Caco-2 (cell line): ENCODE measurements at regions not wholly inside any gene's neighbourhood (a gene's known extent, or its start where the extent isn't known, plus 50 kb on each side); places are given as distances from the start of the nearest gene placed in this dataset.

Experiments used
- BruUV-seq: library from RNA; stranded (reverse); fragments of 400-500 nt; replicated peaks from 2 replicates; lab custom pipeline; 2021; lab: Mats Ljungman, UMichigan
- CTCF ChIA-PET: fragments of 300-600 bp; sonication (Branson Sonifier 250); formaldehyde crosslinking; loops from one replicate; lab custom pipeline; 2022; ENCODE audit warnings: antibody characterized with exemption; lab: Charles Lee
- POLR2A ChIA-PET: fragments of 300-600 bp; sonication (Branson Sonifier 250); formaldehyde crosslinking; loops from one replicate; lab custom pipeline; 2022; ENCODE audit warnings: antibody characterized with exemption; lab: Charles Lee
- DNase-seq, 2 experiments: peaks; one replicate each; pipeline versions ENCODE4 v3.0.0 to v3.0.0-alpha.2; 2020 to 2022
- H3K27me3 ChIP-seq: replicated peaks from 2 replicates; pipeline ENCODE4 v1.6.0; 2011; ENCODE audit warnings: low read length; ENCODE audit not compliant: control insufficient read depth, insufficient read depth
- H3K36me3 ChIP-seq: 2 replicates; pipeline ENCODE4 v1.5.1; 2011; ENCODE audit warnings: low read length; ENCODE audit not compliant: control insufficient read depth, insufficient read depth
- H3K4me1 ChIP-seq: fragments of 250-450 bp; sonication (Bioruptor Pico); 2 replicates; pipeline ENCODE4 v1.5.1; 2020; ENCODE audit warnings: mild to moderate bottlenecking
- H3K4me3 ChIP-seq: 2 replicates; pipeline ENCODE4 v1.5.1; 2011; ENCODE audit warnings: low read depth, mild to moderate bottlenecking, control low read depth, low read length
- H3K9me3 ChIP-seq: fragments of 250-450 bp; sonication (Bioruptor Pico); 2 replicates; pipeline ENCODE4 v1.5.1; 2020; ENCODE audit warnings: mild to moderate bottlenecking, moderate library complexity
- H3K27ac Mint-ChIP-seq: one replicate; pipeline ENCODE4 v1.8.0; 2022; ENCODE audit warnings: mixed read lengths; ENCODE audit not compliant: unreplicated experiment
- H3K27me3 Mint-ChIP-seq: one replicate; pipeline ENCODE4 v1.8.0; 2022; ENCODE audit warnings: mixed read lengths; ENCODE audit not compliant: insufficient read depth, unreplicated experiment
- H3K36me3 Mint-ChIP-seq: one replicate; pipeline ENCODE4 v1.8.0; 2022; ENCODE audit warnings: mild to moderate bottlenecking, mixed read lengths; ENCODE audit not compliant: insufficient read depth, unreplicated experiment
- H3K4me1 Mint-ChIP-seq: one replicate; pipeline ENCODE4 v1.8.0; 2022; ENCODE audit warnings: low read depth, mixed read lengths; ENCODE audit not compliant: unreplicated experiment
- H3K4me3 Mint-ChIP-seq: one replicate; pipeline ENCODE4 v1.8.0; 2022; ENCODE audit warnings: mild to moderate bottlenecking, moderate library complexity, mixed read lengths; ENCODE audit not compliant: unreplicated experiment
- H3K9me3 Mint-ChIP-seq: one replicate; pipeline ENCODE4 v1.8.0; 2022; ENCODE audit warnings: mixed read lengths; ENCODE audit not compliant: unreplicated experiment
- intact Hi-C: fragments of 100-400 bp; cut with micrococcal nuclease; formaldehyde crosslinking; loops from one replicate; pipeline ENCODE4 v1.10.0; 2022; ENCODE audit not compliant: unreplicated experiment
- TF ChIP-seq, protein P1 (sequence below), 2 experiments: fragments of 200-600 bp in 1 of 2; IDR thresholded peaks; 1 replicate in 1 of 2; 2 replicates in 1 of 2; pipeline versions ENCODE4 v1.5.1 to v1.8.0; 2011 to 2022; ENCODE audit warnings: antibody characterized with exemption in 1 of 2, control low read depth in 1 of 2, inconsistent platforms in 1 of 2, low read depth in 1 of 2, low read length in 1 of 2, mild to moderate bottlenecking in 1 of 2, moderate library complexity in 1 of 2; ENCODE audit not compliant: insufficient read depth in 1 of 2, severe bottlenecking in 1 of 2, unreplicated experiment in 1 of 2

DNA sequence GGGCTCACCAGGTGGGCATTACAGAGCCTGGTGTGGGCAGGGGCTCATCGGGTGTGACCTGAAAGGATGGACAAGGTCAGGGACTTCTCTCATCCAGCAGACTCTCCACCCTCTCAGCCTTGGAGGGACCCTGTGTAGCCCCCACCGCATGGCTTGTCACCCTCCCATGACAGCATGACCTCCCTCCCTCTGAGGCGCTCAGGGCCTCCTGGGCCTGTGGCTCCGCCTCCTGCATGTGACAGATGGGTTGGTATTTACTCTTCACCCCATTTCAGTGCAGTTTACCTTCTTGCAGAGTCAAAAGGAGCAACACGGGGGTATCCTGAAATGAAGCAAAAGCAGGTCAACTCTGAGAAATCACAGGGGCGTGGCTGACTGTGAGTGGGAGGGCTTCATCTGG, 298.6 kb upstream of the AJAP1 start:
- H3K4me3 Mint-ChIP-seq: no peak overlapping the region
- no peaks in the 10 kb centered on the region for H3K27me3 ChIP-seq
- H3K36me3 ChIP-seq: no peaks in the 10 kb centered on the region
- peaks cover 11% of the 10 kb centered on the region for H3K27me3 Mint-ChIP-seq
- BruUV-seq: no TSS peak
- no peaks in the 10 kb centered on the region for H3K36me3 Mint-ChIP-seq
- no peak overlapping the region for H3K27ac Mint-ChIP-seq
- CTCF ChIA-PET: no interaction called here
- no peaks in the 10 kb centered on the region for H3K9me3 Mint-ChIP-seq
- POLR2A ChIA-PET: no interaction called here
- intact Hi-C loops: no loop called here
- TF ChIP-seq, protein P1, sequence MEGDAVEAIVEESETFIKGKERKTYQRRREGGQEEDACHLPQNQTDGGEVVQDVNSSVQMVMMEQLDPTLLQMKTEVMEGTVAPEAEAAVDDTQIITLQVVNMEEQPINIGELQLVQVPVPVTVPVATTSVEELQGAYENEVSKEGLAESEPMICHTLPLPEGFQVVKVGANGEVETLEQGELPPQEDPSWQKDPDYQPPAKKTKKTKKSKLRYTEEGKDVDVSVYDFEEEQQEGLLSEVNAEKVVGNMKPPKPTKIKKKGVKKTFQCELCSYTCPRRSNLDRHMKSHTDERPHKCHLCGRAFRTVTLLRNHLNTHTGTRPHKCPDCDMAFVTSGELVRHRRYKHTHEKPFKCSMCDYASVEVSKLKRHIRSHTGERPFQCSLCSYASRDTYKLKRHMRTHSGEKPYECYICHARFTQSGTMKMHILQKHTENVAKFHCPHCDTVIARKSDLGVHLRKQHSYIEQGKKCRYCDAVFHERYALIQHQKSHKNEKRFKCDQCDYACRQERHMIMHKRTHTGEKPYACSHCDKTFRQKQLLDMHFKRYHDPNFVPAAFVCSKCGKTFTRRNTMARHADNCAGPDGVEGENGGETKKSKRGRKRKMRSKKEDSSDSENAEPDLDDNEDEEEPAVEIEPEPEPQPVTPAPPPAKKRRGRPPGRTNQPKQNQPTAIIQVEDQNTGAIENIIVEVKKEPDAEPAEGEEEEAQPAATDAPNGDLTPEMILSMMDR (IDR thresholded peaks at IDR 0.05; ENCODE audit: insufficient read depth in 1 of 2, low read depth in 1 of 2, low read length in 1 of 2, severe bottlenecking in 1 of 2, unreplicated experiment in 1 of 2): no peak
- no peak overlapping the region for H3K4me3 ChIP-seq
- no peaks in the 10 kb centered on the region for H3K9me3 ChIP-seq
- H3K4me1 ChIP-seq: no peaks in the 10 kb centered on the region
- no peak for DNase-seq
- no peaks in the 10 kb centered on the region for H3K4me1 Mint-ChIP-seq

GRCh38 chr1:4362314-4363044, 291.9 kb upstream of the AJAP1 start:
- H3K27me3 ChIP-seq: no peaks in the 10 kb centered on the region
- TF ChIP-seq, protein P1 (IDR thresholded peaks at IDR 0.05; ENCODE audit: insufficient read depth in 1 of 2, low read depth in 1 of 2, low read length in 1 of 2, severe bottlenecking in 1 of 2, unreplicated experiment in 1 of 2): no peak
- DNase-seq: no peak
- ChIA-PET POLR2A (no interaction called here), CTCF (no interaction called here)
- no peaks in the 10 kb centered on the region for H3K9me3 ChIP-seq
- BruUV-seq: no TSS peak
- intact Hi-C loops: no loop called here
- Mint-ChIP-seq H3K4me3 (no peak overlapping the region), H3K27ac (no peak overlapping the region), H3K36me3 (no peaks in the 10 kb centered on the region), H3K9me3 (no peaks in the 10 kb centered on the region), H3K27me3 (peaks cover 7% of the 10 kb centered on the region), H3K4me1 (no peaks in the 10 kb centered on the region)
- no peak overlapping the region for H3K4me3 ChIP-seq
- H3K4me1 ChIP-seq: no peaks in the 10 kb centered on the region
- H3K36me3 ChIP-seq: no peaks in the 10 kb centered on the region

DNA sequence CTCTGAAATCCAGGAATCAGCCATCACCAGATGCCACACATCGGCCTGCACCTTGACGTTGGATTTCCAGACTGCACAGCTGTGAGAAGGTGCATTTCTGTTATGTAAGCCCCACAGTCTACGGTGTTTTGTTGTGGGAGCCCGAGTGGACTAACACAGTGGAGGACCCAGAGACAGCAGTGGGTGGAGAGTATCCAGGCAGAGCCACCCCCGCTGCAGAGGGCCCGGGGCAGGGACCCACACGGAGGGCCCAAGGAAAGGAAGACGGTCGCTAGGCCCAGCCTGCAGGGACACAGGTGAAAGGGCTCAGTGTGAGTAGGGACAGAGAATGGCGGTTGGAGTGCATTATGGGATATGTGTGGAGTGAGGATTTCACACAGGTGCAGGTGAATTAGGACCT, 288.3 kb upstream of the AJAP1 start:
- TF ChIP-seq, protein P1 (IDR thresholded peaks at IDR 0.05; ENCODE audit: insufficient read depth in 1 of 2, low read depth in 1 of 2, low read length in 1 of 2, severe bottlenecking in 1 of 2, unreplicated experiment in 1 of 2): no peak
- Mint-ChIP-seq H3K4me1 (no peaks in the 10 kb centered on the region), H3K27me3 (peaks cover 5% of the 10 kb centered on the region), H3K9me3 (no peaks in the 10 kb centered on the region), H3K36me3 (no peaks in the 10 kb centered on the region), H3K4me3 (no peak overlapping the region), H3K27ac (no peak overlapping the region)
- intact Hi-C loops: no loop called here
- DNase-seq: no peak
- POLR2A ChIA-PET: no interaction called here
- Histone ChIP-seq H3K9me3 (no peaks in the 10 kb centered on the region), H3K4me3 (no peak overlapping the region), H3K4me1 (no peaks in the 10 kb centered on the region), H3K36me3 (no peaks in the 10 kb centered on the region), H3K27me3 (no peaks in the 10 kb centered on the region)
- CTCF ChIA-PET: no interaction called here
- no TSS peak for BruUV-seq
